Fibroblast of skin of right biceps (primary cell): ENCODE measurements at regions not wholly inside any gene's neighbourhood (a gene's known extent, or its start where the extent isn't known, plus 50 kb on each side); places are given as distances from the start of the nearest gene placed in this dataset.
A peak's percentile ranks its signal among the peaks of the same experiment; 100 is the strongest.
"Not testable (repeated sequence)": the region's sequence is repeated elsewhere in the genome, so short reads cannot be mapped to it uniquely, and the experiment has no call there.

Experiments used
- DNase-seq: peaks from one replicate; pipeline ENCODE4 v3.0.0-alpha.2; 2013

DNA sequence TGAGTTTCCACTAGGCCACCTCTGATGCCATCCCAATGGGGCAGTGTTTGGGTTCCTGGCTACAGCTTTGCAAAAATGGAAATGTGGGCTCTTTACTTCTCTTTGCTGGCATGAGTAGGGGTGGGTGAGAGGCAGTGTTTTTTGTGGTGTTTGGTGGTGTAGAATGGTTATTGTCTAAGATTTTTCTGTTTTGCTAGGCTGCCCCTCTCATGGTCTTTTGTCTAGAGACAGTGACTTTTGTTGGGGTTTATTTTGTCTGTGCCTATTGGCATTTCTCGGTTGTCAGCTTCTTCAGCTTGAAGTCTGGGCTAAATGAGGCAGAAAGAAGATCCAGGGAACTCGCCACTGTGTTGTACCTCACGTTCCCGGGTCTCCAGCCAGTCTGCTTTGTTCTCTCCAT, 112.1 kb downstream of the CENPF start:
- no peak for DNase-seq

DNA sequence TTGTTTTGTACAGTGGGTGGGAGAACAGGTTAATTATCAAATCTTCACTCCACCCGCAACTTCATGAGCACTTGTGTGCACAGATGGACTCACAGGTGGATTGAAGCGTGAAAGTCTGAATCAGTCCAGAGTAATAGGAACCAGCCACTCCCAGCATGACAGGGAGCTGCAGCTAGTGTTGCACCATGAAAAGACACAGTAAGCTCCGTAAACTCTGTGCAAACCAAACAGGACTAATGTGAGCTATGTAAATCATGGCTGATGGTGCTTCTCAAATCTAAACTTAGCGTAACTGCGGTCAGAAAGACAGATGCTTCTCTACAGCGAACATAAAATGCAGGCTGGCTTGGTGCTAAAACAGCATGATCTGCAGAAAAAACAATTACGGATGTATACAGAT, 114.4 kb downstream of the CENPF start:
- DNase-seq: no peak

DNA sequence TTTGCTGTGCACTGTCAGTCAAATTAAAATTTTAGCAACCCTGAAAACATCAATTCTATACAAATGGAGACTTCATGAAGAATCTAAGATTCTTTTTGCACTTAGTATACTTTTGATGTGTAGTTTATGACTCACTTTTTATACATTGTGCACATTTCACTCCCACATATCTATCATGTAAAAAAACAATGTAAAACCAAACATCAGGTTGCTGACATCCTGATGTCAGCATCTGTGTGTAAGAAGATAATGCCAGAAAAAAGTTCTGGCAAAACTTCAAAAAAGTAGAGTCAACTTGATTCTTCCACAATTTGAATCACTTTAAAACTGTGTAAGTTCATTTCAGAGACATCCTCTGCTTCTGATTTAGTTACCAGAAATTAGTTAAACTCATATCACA, 115.7 kb downstream of the CENPF start:
- DNase-seq: peak; percentile 81

DNA sequence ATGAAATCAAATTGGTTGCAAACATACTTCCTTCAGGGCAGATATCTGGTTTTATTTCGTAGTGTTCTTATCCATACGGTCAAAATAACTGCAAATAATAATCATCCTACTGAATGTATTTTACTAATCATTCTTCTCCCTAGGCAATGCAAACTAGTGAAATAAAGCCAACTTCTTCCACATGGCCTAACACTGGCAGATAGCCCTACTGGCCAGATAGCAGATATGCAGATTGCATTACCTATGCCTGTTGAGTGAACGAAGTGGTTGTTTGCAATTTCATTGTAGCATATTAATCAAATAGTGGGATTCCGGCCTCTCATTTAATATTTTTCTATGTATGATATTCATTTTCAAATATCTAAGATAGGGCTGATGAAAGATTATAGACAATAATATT, 116.2 kb downstream of the CENPF start:
- no peak for DNase-seq

DNA sequence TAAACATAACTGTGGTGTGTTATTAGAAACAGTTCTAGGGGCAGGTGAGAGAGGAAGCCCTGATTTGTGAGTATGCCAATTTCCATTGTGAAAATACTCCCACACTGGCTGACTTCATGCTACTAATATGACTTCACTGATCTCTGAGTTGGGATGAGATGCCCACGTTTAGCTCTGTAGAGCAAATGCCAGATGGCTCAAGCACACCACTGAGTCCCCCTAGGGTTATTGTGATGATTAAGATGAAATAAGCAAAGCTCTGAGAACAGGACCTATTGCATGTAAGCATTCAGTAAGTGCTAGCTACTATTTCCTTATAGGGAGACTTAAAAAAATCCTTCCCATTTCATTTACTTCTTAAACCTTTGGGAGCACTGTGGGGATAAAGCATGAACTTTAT, 117.6 kb downstream of the CENPF start:
- DNase-seq: no peak

DNA sequence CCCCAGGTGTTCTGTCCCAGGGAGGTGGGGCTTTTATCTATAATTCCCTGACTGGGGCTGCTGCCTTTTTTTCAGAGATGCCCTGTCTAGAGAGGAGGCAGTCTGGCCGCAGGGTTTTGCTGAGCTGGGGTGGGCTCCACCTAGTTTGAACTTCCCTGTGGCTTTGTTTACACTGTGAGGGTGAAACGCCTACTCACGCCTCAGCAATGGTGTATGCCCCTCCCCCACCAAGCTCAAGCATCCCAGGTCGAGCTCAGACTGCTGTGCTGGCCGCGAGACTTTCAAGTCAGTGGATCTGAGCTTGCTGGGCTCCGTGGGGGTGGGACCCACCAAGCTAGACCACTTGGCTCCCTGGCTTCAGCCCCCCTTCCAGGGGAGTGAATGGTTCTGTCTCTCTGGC, 124.3 kb downstream of the CENPF start:
- no peak for DNase-seq

DNA sequence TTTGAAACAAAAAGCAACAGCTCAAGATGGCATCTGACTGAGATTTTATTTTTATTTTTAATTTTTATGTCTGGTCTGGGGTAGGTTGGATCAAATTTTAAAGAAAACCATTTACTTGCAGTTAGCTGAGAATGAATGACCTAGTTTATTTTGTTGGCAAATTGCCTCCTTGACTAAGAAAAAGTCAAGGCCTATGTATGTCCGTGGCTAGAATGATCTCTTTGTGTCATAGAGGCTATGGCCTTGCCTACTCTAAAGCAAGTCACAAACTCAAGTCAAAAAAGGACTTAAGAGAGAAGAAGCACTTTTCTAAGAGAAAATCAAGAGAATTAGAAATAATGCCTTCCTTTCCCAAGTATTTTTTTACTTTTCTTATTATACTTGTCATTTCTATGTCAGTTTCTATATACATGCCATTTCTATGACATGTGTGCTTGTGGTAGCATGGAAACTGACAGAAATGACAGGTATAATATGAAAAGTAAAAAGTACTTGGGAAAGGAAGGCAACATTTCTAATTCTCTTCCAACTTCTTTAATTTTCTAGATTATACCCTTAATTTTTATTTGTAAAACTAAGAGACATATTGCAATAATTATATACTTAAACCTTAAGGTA, 136.7 kb downstream of the CENPF start:
- no peak for DNase-seq

DNA sequence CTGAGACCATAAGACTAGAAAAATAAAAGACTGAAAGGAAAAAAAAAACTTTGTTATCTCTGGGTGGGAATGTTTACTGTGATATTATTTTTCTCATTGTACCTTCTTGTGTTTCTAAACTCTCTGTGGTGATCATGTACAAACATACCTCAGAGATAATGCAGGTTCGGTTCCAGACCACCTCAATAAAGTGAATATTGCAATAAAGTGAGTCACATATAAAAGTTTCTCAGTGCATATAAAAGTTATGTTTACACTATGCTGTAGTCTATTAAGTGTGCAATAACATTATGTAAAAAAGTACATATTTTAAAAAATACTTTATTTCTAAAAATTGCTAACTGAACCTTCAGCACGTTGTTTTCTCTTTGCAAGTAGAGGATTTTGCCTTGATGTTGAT, 137.5 kb downstream of the CENPF start:
- no peak for DNase-seq

DNA sequence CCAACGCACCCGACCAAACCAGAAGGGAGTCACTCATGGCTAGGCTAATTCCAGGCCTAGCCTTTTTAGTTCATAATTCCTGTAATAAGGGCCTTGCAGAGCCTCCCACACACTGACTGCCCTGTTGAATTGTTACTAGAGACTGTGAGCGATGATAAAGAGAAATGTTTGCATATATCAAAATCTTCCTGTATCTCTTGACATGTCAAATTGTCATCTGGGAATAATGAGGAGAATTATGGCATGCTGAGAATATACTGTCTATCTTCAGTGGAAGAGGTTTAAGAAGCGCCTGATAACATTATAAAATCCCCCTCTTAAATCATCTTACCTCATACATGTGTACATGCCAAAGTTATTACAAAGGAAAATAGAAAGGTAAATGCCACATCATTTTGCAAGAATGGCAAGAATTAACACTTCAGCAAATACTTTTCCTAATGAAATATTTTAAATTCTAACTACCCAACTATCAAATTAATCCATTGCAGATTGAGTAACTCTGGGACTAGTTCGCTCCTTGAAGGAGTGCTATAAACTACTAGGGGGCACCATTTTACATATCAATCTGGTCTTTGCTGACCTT, 144.1 kb downstream of the CENPF start:
- peak; percentile 40 for DNase-seq

DNA sequence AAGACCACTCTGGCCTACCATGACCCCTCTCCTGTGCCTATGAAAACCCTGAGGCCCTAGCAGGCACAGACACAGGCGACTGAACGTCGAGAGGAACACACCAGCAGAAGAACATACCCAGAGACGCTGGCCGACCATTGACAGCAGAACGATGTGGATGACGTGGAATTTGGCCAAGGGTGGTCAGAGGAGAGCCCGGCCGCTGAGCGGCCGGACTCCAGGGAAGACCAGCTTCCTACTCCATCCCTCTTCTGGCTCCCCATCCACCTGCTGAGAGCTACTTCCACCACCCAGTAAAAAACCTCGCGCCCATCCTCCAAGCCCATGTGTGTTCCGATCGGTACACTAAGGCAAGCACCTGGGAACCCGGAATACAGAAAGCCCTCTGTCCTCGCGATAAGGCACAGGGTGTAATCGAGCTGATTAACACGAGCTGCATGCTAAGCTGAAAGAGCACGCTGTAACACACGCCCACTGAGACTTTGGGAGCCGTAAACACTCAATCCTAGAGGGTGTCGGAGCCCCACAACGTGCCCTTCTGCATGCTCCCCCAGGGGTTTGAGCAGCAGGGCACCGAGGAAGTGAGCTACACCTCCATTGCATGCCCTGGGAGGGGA, 150.3 kb downstream of the CENPF start:
- DNase-seq: no peak

DNA sequence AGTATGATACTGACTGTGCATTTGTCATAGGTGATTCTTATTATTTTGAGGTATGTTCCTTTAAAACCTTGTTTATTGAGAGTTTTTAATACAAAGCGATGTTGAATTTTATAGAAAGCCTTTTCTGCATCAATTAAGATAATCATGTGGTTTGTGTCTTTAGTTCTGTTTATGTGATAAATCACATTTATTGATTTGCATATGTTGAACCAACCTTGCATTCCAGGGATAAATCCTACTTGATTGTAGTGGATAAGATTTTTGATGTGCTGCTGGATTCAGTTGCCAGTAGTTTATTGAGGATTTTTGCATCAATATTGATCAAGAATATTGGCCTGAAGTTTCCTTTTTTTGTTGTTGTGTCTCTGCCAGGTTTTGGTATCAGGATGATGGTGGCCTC, 158.0 kb downstream of the CENPF start:
- no peak for DNase-seq

DNA sequence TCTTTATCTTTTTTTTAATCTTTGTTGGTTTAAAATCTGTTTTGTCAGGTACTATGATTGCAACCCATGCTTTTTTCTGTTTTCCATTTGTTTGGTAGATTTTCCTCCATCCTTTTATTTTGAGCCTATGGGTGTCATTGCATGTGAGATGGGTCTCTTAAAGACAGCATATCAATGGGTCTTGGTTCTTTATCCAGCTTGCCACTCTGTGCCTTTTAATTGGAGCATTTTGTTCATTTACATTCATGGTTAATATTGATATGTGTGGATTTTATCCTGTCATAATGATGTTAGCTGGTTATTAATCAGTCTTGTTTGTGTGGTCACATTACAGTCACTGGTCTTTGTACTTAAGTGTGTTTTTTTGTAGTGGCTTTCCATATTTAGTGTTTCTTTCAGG, 159.9 kb downstream of the CENPF start:
- DNase-seq: no peak

DNA sequence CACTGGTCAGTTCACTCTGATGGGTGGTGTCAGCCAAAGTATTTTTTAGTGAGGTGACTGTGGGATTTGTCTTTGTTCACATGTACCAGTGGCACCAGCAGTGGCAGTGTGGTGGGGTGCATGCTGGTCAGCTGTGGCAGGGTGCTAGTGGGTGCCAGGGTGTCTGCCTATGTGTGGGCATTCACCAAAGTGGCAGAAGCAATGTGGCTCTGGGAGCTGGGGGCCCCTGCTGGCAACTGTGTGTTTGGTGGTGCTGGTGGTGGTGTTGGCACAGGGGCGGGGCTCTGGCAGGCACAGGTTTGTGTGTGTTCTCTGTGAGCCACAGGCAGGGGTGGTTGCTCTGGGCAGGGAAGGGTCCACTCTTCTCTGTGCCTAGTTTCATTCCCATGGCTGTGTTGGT, 161.5 kb downstream of the CENPF start:
- no peak for DNase-seq

DNA sequence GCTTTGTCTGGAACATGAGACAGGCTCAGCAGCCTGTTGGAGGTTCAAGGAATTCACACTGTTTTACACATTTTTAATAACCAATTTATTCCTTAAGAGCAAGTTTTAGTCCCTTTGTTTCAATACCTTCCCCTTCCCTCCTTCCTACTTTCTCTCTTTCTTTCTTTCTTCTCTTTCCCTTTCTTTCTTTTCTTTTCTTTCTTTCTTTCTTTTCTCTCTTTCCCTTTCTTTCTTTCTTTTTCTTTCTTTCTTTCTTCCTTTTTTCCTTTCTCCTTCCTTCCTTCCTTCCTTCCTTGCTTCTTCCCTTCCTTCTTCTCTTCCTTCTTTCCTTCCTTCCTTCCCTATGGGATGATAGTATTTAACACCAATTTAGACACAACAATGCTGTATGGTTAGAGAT, 164.2 kb downstream of the CENPF start:
- no peak for DNase-seq

DNA sequence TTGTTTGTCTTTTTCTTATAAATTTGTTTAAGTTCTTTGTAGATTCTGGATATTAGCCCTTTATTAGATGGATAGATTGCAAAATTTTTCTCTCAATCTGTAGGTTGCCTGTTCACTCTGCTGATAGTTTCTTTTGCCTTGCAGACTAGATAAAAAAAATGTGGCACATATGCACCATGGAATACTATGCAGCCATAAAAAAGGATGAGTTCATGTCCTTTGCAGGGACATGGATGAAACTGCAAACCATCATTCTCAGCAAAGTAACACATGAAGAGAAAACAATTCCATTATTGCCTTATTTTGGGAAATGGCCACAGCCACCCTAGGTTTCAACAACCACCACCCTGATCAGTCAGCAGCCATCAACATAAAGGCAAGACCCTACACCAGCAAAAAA, 166.7 kb downstream of the CENPF start:
- not testable (repeated sequence) for DNase-seq

DNA sequence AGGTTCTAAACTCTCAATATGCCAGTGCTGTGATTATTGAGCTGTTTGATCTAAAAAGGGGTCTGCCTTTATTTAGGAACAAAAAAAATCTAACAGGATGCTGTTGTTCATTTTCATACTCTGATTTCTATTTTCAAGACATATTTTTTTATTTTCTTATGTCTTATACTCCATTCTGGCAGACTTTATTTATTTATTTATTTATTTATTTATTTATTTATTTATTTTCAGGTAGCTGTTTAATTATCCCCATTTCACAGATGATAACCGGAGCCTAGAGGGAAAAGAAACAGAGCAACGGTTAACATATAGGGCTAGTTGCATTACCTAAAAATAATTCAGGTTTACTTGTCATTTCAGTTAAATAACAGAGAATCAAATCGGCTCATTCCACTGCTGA, 174.4 kb downstream of the CENPF start:
- DNase-seq: no peak

DNA sequence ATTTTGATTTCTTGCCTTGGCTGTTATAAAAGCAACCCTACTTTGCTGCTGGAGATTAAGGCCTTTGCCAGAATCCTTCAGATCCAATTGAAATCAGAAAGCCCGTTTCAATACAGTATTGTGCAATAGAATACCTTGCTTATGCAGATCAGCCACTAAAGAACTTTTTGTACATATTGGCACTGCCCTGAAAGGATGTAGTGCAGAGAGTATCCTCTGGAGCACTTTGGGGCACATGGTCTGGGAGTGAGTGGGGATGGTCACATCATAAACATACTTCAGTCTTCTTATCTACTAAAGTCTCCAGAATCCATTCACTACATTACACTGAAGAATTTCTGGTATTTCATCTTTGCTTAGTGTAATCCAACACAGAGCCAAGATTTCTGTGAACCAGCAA, 189.0 kb downstream of the CENPF start:
- DNase-seq: peak; percentile 50

DNA sequence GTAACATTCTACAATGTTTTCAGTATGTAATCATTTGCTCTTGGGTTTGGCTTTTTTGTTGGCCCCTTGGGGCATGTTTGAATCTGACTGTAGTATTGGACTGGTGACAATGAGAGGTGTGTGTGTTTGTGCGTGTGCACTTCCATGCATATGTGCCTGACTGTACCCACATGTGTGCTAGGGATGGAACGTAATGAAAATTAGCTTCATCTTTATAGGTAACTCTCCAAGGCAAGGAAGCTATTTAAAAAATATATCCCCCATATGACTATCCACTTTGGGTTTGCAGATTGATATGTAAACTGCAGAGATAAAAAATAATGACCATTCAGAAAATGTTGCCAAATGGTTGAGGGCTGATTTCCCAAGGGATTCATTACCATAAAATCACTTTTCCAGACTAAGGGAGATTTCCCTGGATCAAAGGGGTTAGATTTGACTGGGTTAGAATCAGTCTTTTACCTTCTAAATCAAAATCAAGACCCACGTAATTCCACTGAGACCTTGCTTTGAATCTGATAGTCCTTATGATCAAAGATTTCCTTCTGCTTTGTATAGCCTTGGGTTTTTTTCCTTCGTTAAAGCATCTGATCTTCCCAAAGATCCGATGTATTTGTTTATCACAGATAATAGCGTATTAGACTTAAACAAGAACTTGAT, 189.7 kb downstream of the CENPF start:
- no peak for DNase-seq

DNA sequence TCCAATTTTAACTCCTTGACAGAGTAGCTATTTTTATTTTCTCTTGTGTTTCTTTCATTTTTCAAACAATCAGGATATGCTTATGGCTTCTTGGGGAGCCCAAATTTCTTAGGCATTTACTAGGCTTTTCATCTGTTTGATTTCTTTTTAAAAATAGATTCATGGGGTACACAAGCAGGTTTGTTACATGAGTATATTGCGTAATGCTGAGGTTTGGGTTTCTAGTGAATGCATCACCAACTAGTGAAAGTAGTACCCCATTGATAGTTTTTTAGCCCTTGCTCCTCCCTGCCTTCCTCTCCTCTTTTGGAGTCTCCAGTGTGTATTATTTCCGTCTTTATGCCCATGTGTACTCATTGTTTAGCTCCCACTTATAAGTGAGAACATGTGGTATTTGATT, 190.7 kb downstream of the CENPF start:
- no peak for DNase-seq

DNA sequence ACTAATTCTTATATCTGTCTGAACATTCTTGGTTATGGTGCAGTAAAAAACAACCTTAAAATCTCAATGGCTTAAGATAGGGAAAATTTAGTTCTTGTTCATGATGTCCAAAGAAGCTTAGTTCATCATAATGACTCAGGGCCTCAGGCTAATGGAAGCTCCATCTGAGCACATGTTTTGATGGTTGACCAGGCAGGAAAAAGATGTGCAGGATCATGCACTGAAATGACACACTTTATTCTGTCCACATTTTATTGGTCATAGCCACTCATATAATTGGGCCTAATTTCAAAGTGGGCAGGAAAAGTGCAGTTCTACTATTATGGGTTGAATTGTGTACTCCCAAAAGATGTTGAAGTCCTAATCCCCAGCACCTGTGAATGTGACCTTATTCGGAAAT, 198.2 kb downstream of the CENPF start:
- DNase-seq: no peak

DNA sequence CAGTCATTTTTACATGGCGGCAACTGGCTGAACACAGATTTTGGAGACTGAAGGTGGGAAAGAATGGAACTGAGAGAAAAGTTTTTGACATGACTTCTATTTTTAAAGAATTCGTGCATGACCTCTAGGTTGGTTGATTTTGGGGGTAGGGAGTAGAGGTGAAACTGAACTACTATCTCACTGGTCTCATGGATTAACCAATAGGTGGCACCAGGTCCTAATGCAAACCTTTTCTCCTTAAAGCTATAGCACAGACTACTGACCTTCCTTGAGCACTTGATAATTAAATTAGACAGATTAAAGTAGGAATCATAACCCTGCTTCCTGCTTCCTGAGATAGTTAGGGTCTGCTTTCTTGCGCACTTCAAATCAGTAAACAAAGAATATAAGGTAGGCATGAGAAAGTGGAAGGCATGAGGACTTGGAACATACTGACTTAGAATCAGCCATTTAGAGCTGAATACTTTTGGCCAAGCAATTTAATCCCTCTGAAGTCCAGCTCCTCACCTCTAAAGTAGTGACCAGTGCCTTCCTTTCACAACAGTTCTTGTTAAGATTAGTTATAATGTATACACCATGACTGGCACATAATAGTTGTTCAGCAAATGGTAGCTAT, 206.0 kb downstream of the CENPF start:
- DNase-seq: peak; percentile 64

DNA sequence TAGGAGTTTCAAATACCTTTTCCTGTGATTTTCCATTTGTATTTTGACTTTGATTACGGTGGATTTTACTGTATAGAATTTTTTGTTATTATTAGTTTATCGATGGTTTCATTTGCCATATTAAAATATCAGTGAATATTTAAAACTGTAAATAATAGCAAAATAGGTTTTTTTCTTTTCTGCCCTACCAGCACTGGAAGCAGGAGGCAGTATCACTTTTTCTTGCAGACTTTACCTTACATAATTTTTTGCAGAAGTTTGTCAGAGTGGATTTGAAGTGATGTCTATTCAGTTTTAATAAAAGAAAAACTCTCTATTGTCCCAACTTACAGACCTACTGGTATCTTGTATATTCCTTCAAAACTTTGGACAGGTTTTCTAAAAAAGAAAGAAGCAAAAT, 213.6 kb downstream of the CENPF start:
- no peak for DNase-seq

DNA sequence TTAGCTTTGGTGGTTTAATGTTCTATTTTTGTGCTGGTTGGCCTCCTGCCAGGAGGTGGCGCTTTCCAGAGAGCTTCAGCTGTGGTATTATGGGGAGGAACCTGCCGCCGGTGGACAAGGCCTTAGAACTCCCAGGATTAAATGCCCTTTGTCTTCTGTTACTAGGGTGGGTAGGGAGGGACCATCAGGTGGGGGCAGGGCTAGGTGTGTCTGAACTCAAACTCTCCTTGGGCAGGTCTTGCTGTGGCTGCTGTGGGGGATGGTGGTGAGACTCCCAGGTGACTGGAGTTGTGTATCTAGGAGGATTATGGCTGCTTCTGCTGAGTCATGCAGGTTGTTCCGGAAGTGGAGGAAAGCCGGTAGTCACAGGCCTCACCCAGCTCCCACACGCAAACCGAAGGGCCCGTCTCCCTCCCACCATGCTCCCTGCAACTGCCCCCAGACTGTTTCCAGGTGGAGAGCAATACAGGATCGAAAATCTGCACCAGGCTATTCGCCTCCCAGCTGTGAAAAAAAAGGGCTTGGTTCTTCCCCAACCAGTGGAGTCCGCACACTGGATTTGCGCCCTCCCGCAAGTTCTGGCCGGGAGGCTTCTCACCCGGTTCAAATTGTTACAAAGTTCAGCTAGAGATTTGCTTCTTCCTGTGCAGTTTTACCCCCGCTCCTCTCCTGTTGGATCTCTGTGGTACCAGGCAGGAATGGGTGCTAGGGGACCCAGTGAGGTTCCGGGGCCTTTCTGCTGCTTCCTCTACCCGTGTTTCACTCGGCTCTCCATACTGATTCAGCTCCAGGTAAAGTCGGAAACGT, 220.5 kb downstream of the CENPF start:
- no peak for DNase-seq
